Kidney (tissue), 13 donors: ENCODE measurements at regions not wholly inside any gene's neighbourhood (a gene's known extent, or its start where the extent isn't known, plus 50 kb on each side); places are given as distances from the start of the nearest gene placed in this dataset.

Source experiments
- DNase-seq, 5 donors: peaks; one replicate each; pipeline ENCODE4 v3.0.0-alpha.2; 2013 to 2020
- FAIRE-seq: peaks from 2 replicates; lab custom pipeline; 2012; peaks lifted over from hg19 to GRCh38; lab: Jason Lieb, UNC
- H3K27ac ChIP-seq, 2 donors: one replicate each; pipeline ENCODE4 v1.7.0; 2013; ENCODE audit warnings: low read depth in 2 of 2, low read length in 2 of 2, inconsistent platforms in 1 of 2
- H3K27me3 ChIP-seq: one replicate; pipeline ENCODE4 v1.7.1; 2013; ENCODE audit warnings: low read length, inconsistent platforms; ENCODE audit not compliant: control insufficient read depth, insufficient read depth
- H3K36me3 ChIP-seq, 3 donors: one replicate each; pipeline versions ENCODE4 v1.7.0 to v1.7.1; 2013; ENCODE audit warnings: low read length in 3 of 3, control low read depth in 1 of 3, inconsistent platforms in 1 of 3; ENCODE audit not compliant: insufficient read depth in 3 of 3, control insufficient read depth in 2 of 3
- H3K4me1 ChIP-seq, 3 donors: one replicate each; pipeline versions ENCODE4 v1.7.0 to v1.7.1; 2013; ENCODE audit warnings: low read length in 3 of 3, inconsistent platforms in 1 of 3, low read depth in 1 of 3; ENCODE audit not compliant: control insufficient read depth in 2 of 3, insufficient read depth in 2 of 3
- H3K4me3 ChIP-seq, 3 donors: one replicate each; pipeline versions ENCODE4 v1.7.0 to v1.8.1; 2013; ENCODE audit warnings: low read length in 3 of 3, control low read depth in 1 of 3, inconsistent platforms in 1 of 3
- H3K9ac ChIP-seq, 3 donors: one replicate each; pipeline versions ENCODE4 v1.7.0 to v1.7.1; 2013; ENCODE audit warnings: low read length in 3 of 3, control low read depth in 1 of 3, inconsistent platforms in 1 of 3
- H3K9me3 ChIP-seq, 3 donors: one replicate each; pipeline versions ENCODE4 v1.7.0 to v1.7.1; 2013; ENCODE audit warnings: low read length in 3 of 3, control low read depth in 1 of 3, inconsistent platforms in 1 of 3; ENCODE audit not compliant: control insufficient read depth in 2 of 3, insufficient read depth in 1 of 3
- CTCF ChIP-seq: IDR thresholded peaks from 3 replicates; pipeline ENCODE4 v1.5.1; 2012; ENCODE audit warnings: mild to moderate bottlenecking, moderate library complexity, borderline replicate concordance; ENCODE audit not compliant: insufficient read depth; ENCODE audit errors: extremely low read depth
- intact Hi-C: fragments of 100-400 bp; cut with DNase I; formaldehyde crosslinking; loops from one replicate; pipeline ENCODE4 v1.11.1; 2022
- donor health status: control.
- donor health status: control.
- donor health status: control.
- donor health status: control.
- donor health status: control.
- donor health status: DM: yes; HTN: yes; CAD: no.
- donor health status: Normal renal cell carcinoma (clear cell type).

- Histone ChIP-seq H3K4me3 (no peak overlapping the region), H3K9me3 (no peaks in the 10 kb centered on the region), H3K4me1 (no peaks in the 10 kb centered on the region), H3K36me3 (no peaks in the 10 kb centered on the region), H3K27ac (no peak overlapping the region), H3K9ac (no peak overlapping the region), H3K27me3 (no peaks in the 10 kb centered on the region)
- intact Hi-C loops, result no loop called here
- FAIRE-seq (no peak), DNase-seq (no peak)
- no peak for TF ChIP-seq CTCF
Observed at GRCh38 chr3:65101450-65101849, 413.6 kb upstream of the ADAMTS9 start.

DNA sequence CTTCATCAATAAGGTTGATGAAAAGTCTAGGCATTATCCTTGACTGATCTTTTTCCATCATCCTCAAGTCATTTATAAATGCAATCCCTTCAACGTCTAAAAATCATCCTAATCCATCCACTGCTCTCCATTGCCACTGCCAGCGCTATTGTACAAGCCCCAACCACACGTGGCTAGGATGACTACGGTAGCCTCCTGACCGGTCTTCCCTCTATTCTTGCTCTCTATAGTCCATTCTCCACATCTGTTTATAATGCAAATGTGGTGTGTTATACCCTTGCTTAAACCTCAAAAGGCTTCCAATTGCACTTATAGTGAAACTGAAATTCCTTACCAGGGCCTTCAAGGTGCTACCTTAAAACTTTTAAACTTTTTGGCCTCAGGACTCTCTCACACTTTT lies 410.6 kb upstream of the ADAMTS9 start:
- Histone ChIP-seq H3K27ac (no peak overlapping the region), H3K4me1 (no peaks in the 10 kb centered on the region), H3K27me3 (no peaks in the 10 kb centered on the region), H3K4me3 (no peak overlapping the region), H3K9me3 (no peaks in the 10 kb centered on the region), H3K36me3 (no peaks in the 10 kb centered on the region), H3K9ac (no peak overlapping the region)
- no peak for TF ChIP-seq CTCF
- FAIRE-seq (no peak), DNase-seq (no peak)
- intact Hi-C loops, result no loop called here

GRCh38 chr3:65096110-65096745 lies 408.4 kb upstream of the ADAMTS9 start:
- H3K9ac ChIP-seq, result no peak overlapping the region
- no peak overlapping the region for H3K4me3 ChIP-seq
- no peaks in the 10 kb centered on the region for H3K4me1 ChIP-seq
- FAIRE-seq, result no peak
- H3K27me3 ChIP-seq, result no peaks in the 10 kb centered on the region
- no peaks in the 10 kb centered on the region for H3K36me3 ChIP-seq
- no peak for DNase-seq
- TF ChIP-seq CTCF, result no peak
- H3K9me3 ChIP-seq, result no peaks in the 10 kb centered on the region
- intact Hi-C loops, result no loop called here
- no peak overlapping the region for H3K27ac ChIP-seq

DNA sequence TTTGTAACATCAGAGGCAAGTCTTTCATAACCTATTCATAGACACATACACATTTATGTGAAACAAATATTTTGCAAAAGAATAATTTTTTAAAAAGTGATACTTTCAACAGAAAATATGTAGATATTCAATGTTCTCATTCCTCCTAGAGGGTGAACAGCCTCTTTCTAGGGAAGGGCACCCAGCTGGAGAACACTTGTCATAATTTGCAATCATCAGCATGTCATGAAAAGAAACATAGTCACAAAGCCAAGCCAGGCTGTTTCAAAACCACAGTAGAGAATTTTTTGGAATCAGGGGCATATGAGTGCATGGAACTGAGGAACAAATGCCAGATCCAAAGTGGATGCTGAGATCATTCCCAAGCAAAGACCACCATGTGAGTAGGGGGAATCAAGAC lies 406.9 kb upstream of the ADAMTS9 start:
- Histone ChIP-seq H3K27me3 (no peaks in the 10 kb centered on the region), H3K4me3 (no peak overlapping the region), H3K9ac (no peak overlapping the region), H3K36me3 (no peaks in the 10 kb centered on the region), H3K27ac (no peak overlapping the region), H3K4me1 (no peaks in the 10 kb centered on the region), H3K9me3 (no peaks in the 10 kb centered on the region)
- TF ChIP-seq CTCF, result no peak
- intact Hi-C loops, result no loop called here
- FAIRE-seq (no peak), DNase-seq (no peak)
